Ureter (tissue), 1 donor: ENCODE measurements at regions not wholly inside any gene's neighbourhood (a gene's known extent, or its start where the extent isn't known, plus 50 kb on each side); places are given as distances from the start of the nearest gene placed in this dataset.

ENCODE experiments used
- DNase-seq: peaks from one replicate; pipeline ENCODE4 v3.0.0-alpha.2; 2020; ENCODE audit warnings: low spot score
- donor health status: DM: yes; HTN: yes; CAD: no.

DNA sequence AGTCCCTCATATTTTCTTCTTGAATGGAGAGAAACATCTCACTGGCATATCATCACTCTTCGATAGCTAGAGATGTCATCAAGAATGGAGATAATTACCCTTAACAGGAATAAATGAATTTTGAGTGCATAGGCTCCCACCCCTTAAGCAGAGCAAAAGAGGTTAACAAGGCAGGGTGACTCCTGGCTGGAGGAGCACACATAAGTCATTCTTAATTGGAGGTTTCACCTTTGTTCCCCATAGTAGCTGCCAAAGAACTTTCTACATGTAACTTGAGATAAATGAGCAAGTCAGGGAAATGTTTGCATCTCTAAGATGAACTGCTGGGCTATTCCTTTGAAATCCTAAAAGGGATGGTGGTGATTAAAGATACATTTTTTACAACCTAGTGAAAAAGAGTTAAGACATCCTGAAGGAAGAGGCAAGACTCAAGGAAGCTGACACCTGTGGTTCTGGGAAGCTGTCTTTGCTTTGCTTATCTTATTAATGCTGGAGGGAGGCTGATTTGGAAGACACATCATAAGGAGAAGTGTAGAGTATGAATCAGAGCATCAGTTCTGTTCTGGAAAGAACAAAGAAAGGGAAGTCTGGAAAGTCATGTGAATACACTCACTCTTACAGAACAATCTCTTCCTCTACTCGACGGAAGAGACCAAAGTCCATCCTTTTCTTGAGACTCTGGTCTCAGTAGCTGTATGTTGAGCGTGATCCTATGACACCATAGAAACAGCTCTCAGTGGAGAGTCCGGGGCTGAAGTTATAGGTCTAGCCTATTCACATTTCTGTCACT lies 326.3 kb downstream of the OSTF1 start:
- DNase-seq = no peak

DNA sequence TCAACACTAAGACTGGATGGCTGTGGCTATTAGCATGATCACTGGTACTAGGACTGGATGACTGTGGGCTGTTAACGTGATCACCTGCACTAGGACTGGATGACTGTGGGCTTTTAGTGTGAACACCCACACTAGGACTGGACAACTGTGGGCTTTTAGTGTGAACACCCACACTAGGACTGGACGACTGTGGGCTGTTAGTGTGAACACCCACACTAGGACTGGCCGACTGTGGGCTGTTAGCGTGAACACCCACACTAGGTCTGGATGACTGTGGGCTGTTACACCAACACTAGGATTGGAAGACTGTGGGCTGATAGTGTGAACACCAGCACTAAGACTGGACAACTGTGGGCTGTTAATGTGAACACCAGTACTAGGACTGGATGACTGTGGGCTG lies 329.2 kb downstream of the OSTF1 start:
- DNase-seq = no peak

DNA sequence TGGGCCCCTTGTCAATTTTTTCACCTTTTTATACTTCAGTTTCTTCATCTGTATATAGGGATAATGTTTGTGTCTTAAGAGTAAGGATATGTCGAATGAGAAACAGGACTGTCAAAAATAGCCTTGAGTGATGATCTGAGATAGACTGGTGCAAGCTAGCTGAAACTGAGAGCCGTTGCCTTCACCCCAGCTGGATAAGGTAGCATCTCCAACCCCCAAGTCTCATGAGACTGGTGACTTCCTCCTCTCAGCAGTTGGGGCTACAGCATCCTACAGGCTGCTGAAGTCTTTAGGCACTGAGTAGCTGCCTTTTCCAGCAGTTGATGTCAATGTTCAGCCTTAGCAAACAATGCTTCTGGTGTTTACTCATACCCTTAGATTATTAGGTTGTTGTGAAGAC lies 330.2 kb downstream of the OSTF1 start:
- DNase-seq = no peak

DNA sequence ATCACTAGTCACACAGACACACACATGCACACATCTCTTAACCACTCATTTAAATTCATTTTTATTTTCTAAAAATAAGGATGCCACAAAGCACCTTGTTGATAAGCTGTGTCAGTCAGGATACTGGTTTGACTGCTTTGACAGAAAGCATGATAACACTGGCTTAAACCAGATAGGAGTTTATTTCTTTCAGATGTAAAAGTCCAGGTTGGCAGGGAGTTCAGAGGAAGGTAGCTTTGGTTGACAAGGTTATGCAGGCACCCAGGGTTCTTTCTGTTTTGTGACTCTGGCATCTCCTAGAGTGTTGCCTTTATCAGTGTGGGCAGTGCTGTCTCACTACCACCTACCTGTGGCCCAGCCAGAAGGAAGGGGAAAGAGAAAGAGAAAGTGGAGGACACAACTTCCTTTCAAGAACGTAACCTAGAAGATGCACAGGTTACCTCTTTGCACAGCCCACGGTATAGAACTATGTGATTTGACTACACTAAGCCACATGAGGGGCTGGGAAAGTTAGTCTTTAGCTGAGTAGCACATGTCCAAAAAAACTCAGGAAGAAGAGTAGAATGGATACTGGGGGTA lies 334.7 kb downstream of the OSTF1 start:
- DNase-seq = no peak

DNA sequence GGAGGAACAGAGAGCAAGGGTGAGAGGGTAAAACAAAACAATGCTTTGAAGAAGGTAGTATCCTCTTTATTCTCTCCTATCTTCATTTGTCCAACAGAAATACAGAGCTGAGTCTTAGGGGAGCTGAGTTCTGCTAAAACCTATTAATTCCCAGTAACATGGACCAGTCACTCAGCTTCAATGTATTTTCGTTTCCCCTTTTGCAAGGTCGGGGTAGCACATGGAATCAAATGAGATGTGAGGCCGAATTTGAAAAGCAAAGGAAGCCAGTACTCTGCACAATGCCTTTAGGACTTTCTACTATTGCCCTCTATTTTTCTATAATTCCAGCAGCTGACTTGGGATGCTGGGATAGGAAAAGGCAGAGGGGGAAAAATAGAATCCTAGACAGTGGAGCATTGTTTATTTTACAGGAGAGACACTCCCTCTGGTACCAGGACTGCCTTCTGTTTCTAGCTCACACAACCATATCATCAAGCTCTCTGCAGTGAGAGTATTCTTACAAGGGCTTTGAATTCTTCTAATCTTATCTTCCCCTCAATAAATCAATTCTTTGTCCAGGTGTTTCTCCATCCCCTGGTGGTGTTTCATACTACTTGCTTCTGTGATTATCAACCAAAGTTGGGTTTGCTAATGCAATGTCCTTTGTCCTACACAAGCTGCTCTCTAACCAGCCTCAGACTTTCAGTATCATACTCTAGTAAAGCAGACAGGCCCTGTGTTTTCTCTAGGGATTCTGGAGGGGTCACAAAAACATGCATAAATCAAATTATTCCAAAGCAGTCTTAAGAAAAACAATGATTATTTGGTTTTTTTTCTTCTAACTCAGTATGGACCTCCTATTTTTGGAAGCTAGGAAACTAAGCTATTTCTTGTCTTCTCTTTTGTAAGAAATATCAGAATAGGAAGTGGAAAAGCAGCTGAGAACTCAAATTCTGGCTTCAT lies 341.5 kb downstream of the OSTF1 start:
- no peak for DNase-seq

DNA sequence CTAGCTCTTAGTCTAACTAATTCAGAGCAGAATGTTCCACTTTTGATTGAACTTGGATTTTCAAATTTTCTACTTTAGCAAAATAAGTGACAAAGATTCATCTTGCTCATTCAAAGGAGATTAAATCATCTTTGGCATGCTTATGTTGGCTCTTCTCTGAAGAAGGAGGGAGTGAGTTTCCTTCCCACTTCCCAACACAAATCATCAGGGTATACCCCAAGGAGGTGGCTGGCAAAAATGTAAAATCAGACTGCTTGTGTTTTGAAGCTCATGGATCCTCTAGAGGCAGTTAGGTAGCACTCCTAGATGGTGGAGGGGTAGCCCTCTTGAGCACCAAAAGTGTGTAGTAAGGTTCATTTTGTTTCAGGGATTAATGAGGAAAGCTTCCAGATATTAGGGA lies 343.1 kb downstream of the OSTF1 start:
- no peak for DNase-seq

DNA sequence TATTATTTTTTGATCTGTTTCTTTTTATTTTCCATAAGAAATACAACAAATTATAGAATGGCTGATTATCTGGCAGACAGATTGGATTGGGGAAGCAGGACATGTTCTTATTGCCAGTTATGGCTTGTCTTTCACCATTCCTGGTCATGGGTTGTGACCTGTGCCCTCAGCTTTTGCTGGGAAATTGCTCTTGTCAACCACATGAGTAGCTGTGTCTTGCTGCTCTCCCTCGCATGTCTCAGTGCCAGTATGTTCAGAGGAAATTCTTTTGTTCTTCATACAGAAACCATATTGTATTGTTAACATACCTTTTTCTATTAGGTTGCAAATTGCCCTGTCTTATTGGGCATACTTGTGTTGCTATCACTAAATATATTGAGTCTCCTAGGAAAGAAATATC lies 344.1 kb downstream of the OSTF1 start:
- DNase-seq = no peak

DNA sequence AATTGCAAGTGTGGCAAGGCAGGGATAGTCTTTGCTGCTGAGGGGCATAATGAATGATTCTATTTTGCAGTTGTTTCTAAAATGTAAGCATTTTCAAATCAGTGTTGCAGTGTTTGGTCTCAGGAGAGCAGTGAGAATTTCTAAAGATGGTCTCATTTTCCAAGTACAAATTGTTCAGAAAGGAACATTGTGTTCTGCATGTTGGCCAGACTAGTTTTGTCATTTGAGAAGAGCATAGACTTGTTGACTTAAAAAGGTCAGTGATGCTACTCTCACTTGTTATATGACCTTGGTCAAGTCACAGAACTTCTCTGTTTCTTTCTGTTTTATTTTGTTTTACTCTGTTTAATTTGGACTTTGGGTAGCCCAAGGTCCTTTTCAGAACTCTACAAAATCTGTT lies 344.6 kb downstream of the OSTF1 start:
- DNase-seq = no peak

DNA sequence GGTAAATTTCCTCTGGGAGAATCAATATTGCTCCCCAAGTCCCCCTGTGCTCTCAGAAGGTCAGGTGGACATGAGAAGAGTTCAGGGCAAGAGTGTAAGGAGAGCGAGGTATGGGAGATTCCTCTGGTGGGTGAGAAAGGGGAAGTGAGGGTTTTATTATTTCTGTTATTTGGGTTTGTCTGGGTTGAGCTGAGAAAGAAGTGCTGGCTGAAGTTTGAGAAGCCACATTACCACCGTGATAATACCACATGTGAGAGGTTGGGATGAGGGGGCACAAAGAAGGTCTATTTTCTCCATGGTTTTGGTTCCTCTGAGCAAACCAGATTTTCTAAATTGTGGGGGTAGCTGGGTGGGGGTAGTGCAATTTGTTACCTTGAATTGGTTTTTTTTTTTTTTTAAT lies 350.4 kb downstream of the OSTF1 start:
- no peak for DNase-seq

DNA sequence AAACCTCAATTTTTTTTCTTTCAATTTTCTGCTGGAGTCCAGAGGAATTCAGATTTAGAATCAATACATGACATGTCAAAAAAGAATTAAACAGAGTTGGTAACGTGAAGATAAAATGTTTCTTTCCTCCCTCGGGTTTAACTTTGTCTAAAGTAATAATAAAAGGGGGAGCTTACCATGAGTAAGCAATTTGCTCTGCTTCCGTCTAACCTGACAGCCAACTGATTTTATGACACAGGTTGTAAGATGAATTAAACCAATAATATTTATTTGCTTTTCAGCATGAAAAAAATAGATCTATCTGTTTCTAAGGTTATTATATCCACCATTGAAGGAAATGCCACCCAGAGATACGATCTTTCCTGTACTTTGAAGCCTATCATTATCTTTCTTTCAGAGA lies 352.6 kb downstream of the OSTF1 start:
- no peak for DNase-seq

DNA sequence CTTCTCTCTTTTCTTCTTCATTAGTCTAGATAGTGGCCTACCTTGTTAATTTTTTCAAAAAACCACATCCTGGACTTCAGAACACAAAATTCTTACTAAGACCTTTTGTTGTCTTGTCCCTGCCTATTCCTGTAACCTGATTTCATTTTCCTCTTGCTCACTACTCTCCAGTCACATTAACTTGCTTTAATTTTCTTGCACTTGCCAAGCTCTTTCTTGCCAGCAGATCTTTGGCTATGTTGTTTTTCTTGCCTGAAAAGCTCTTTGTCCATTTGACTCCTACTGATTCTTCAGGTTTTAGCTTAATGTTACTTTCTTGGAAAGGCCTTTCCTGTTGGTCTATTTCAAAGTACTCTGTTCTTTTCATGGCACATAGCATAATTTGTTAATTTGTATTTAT lies 356.8 kb downstream of the OSTF1 start:
- no peak for DNase-seq

DNA sequence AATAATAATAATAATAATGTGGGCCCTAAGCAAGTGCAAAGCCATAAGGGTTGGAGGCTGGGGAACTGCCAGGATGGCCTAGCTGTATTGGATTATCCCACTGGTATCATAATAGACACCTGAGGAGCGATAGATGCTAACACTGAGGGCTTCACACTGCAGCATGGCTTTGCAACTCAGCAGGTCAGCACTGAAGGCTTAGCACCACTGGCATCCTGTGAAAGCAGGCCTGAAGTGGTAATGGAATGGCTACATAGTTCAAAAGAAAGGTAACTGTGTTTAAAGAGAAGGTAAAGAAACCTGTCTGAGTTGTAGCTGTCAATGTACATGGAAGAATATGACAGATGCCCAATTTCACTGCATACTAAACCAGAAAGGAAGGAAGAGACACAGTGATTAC lies 359.0 kb downstream of the OSTF1 start:
- no peak for DNase-seq

DNA sequence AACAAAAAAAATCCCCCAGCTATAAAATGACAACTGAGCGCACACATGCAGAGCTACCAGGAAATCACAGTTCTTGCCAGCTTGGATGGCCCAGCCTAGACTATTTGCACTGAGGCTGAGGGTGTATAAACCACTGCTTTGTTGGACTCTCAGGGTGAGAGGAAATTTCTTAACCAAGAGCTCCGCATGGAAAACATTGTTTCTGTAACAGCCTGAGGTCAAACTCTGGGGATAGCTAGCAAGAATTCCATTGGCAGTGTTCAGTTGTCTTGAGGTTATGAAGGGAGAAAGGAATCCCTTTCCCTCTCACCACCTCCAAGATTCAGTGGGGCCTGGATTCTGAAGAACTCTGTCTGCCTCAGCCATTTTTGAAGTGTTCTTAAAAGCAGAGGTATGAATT lies 360.0 kb downstream of the OSTF1 start:
- DNase-seq = no peak

DNA sequence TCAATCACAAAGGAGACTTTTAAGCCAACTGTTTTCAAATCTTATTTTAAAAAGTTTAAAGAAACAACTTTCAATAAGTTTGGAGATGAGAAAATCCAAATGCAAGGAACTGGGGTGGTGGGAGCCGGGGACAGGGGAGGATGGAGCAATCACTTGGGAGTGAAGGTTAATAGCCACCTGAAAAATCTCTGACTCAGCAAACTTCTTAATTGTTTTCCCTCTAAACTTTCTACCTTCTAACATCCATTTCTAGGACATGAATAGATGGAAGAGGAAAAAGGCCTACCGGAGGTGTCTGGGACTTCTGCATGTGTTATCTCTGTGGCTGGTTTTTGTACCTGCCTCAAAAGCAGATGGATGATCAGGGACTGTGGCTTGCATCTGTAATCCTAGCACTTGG lies 360.6 kb downstream of the OSTF1 start:
- no peak for DNase-seq

DNA sequence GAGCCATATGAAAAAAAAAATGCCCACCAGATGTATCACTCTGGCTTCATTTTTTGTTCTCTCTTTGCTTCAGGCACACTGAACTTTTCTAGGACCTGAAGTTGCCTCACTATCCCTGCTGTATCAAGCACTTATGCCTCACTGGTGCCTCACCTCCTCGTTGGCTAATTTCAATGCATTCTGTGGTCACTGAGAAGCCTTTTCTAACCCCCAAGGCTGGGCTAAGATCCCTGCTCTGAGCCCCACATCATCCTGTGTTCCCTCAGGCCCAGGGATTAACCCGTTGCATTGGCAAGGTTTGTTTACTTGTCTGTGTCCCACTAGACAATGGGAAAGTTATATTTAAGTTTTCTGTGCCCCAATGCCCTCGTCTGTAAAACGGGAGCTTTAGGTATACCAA lies 362.7 kb downstream of the OSTF1 start:
- no peak for DNase-seq

DNA sequence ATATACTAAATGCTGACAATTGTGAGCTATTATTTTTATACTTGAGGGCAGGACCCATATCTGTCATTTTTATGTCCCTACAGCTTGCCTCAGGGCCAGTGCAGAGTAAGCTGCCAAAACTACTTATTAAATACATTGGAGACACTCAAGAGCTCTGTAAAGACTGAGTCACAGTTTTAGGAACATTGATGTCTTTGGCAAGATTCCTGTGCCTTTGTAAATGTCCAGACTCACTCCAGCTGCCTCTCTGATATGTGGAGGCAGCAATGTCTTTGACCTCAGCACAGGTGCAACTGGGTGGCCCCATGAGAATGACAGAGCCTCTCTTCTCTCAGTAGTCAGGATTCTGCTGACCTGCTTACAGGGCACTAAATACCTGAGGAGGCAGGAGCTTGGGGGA lies 363.2 kb downstream of the OSTF1 start:
- no peak for DNase-seq

DNA sequence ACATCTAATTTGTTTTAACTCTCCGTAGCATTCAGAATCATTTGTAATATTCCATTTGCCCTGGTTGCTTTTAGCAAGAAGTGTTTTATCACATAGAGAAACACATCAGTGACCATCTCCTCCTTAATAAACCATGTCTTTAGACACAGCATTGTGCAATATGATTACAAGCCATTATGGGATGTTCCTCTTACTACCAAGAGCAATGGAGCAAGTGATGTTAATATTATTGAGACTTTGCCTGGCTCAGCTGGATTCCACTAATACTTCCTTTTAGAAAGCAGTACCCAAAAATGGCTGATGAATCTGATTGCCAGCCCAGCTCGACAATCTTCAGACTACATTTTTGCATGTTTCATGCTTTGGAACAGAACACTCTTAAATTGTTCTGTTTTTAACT lies 364.2 kb downstream of the OSTF1 start:
- no peak for DNase-seq

DNA sequence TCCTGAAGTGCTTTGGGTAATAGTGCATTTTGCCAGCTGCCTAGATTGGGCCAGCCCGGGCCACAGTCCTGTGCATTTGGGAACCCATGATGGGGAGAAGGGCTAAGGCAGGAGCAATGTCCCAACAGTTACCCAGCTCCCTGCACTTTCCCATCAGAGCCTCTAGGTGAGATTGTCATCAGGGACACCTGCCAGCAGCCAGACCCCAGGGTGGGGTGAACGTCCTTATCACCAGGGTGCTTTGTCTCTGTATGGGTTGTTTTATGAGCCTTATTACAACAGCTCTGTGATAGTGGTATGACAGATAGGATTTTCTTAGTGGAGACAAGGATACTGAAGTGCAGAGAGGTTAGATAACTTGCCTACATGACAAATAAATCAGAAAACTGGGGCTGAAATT lies 365.7 kb downstream of the OSTF1 start:
- DNase-seq = no peak

DNA sequence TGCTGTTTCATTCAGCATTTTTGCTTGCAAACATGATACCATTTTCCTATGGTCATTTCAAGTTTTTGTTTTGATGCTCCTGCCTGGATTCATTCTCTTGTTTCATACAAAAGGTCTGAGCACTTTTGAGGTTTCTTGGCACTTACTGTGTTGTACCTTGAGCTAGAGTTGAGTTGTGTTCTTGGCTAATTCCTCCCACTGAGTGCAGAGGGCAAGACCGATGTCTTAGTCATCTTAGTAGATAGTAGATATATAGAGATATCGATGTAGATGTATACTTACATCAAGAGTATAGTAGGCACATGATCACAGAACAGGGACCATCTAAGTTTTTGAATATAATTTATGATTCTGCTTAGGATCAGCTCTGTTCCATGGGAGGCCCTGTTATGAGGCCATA lies 366.6 kb downstream of the OSTF1 start:
- DNase-seq = no peak

DNA sequence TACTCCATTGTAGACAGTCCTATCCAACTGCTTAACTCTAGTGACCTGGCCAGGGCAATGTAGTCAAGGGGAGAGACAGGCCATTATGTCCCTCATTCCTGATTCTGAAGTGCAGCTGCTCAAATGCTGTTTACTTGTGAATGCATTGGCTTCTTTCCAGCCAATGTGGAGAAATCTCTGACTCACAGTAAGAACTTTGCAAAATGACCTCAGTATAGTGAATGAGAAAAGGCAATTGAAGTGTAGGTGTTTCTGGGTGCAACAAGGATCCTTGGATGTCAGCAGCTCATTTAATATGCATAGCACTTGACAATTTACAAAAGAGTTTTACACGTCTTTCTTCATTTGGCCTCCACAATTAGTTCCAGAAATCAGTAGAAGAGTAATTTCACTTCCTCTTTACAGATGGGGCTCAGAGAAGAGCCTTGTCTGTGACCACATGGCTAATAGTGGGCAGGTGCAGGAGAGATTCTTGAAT lies 367.2 kb downstream of the OSTF1 start:
- no peak for DNase-seq

DNA sequence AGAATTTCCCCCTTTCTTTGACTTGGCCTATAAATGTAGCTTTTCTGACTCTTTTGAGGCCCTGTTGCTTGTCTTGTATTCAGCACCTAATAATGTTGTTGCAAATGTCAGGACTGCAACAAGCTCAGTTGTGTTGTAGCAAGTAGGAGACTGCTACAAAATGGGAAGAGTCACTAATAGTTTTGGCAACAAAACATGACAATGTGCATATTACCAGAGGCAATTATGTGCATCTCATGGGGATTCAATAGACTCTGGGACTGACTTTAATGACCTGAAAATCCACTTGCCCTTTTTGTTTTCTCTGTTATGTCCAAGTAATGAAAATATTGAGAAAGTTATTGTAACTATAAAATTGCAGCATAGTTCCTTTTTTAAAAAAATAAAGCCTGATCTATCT lies 368.4 kb downstream of the OSTF1 start:
- no peak for DNase-seq

DNA sequence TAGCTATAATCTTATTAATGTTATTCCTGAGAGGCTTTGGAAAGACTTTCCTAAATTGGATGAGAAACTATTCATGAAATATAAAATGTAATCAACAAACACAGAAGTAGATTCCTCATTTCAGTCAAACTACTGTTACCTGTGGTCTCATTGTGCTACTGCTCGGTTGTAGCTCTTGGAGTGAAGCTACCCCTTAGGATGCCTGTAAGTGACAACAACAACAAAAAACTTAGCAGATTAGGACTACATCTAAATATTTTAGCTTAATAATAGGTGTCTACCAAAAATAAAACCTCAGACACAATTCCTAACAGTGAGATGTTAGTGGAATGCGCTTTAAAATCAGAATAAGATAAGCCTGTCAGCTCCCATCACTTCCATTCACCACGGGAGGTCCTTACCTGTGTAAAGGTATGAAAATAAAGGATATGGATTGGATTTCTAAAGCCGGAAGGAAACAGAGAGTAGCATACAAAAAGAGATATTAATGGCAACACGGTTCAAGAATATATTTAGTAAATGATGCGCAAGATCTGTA lies 369.2 kb downstream of the OSTF1 start:
- DNase-seq = no peak
